Sciatic nerve (tissue), 2 donors: ENCODE measurements at regions not wholly inside any gene's neighbourhood (a gene's known extent, or its start where the extent isn't known, plus 50 kb on each side); places are given as distances from the start of the nearest gene placed in this dataset.
"Not testable (repeated sequence)": the region's sequence is repeated elsewhere in the genome, so short reads cannot be mapped to it uniquely, and the experiment has no call there.

Source experiments
- ATAC-seq: fragments of 200-7000 bp; cut with Tn5 transposase; one replicate; pipeline ENCODE4 v1.9.1; 2020; ENCODE audit warnings: mild to moderate bottlenecking, moderate library complexity
- DNase-seq: peaks from one replicate; pipeline ENCODE4 v3.0.0-alpha.2; 2020; ENCODE audit warnings: low spot score
- intact Hi-C: fragments of 100-400 bp; cut with DNase I; formaldehyde crosslinking; loops from one replicate; pipeline ENCODE4 v1.14.2; 2022
- donor health status: DM: no; HTN: no; CAD: no.
- donor health status: DM: no; HTN: no; CAD: no.

DNA sequence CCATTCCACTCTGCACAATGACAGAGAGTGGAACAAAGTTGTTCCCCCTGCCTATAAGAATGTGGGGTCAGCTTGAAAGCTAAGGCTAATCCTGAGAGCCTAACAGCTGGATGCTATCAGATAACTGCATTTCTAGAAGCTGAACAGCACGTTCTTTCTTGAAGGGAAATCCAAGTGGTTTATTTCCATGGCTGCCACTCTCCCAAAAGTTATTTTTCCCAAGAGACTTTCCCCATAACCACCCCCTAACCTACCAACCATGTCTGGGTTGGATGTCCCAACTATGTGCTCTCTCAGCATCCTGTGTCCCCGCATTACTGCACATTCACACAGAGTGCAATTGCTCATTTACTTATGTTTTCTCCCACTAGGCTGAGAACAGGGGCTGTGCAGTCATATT lies 140.7 kb upstream of the ANKRD1 start:
- intact Hi-C loops, result no loop called here
- no peak for ATAC-seq

DNA sequence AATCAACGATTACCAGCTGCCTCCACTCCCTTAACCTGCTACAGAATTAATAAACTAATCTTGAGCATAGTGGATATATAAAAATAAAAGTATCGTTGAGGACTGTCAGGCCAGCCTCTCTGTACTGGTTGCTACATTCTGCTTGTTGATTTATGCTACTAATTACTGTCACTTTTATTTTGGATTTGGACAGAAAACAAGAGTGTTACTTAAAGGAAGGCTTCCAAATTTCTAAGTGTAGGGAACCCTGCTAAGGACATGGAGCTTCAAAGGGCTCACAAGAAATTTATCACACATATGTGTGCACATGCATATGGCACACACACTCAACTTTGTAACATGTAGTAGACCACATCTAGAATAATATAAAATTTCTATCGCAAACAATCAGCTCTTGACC lies 141.2 kb upstream of the ANKRD1 start:
- no peak for DNase-seq
- no peak for ATAC-seq
- intact Hi-C loops, result no loop called here

More for the DNA sequence above, 140.7 kb upstream of the ANKRD1 start:
- DNase-seq, result no peak

DNA sequence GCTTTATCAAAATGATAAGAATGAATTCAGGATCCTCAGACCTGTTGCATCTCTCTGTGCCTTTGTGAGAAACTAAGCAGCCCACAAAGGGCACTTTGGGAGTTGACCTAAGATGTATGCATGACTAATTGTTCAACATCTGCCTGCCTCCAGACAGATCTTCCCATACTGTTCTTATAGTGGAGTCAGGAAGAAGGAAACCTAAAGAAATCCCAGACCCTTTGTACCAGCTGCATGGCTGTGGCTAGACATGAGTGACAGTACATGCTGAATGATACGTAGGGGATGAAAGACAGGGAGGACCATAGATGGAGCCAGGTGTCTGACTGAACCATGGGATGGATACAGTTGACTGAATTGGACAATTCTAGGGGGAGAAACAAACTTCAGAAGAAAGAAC lies 148.7 kb upstream of the PCGF5 start:
- intact Hi-C loops, result no loop called here
- ATAC-seq, result no peak

DNA sequence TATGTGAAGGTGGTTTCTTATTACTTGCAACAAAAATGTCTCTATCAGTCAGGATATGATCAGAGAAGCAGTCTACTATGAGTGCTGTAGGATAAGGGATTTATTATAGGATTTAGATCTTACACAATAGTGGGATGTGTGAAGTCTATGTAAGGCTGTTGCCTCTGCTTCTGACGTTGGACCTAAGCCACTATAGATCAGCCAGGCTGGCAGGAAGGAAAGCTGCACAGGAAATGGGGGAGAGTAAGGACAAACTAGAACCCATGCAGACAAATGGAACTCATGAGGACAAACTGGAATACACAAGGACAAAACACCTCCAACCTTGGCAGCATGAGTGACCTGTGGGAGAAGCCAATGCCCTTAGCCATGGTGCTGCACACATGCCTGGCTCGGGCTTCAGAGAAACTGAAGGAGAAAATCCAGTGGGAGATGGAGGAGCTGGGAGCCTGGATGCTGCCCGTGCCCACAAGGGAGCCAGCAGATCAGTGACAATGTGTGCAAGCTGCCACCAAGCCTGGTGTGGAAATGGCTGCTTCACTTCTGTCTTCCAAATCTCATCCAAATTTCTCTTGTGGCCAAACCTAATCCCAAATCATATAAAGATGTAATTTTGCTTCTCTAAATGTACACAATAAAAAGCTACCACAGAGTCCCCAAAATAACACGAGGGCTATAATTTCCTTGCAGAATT lies 147.0 kb upstream of the PCGF5 start:
- intact Hi-C loops, result no loop called here
- no peak for DNase-seq
- no peak for ATAC-seq

More for the DNA sequence above, 148.7 kb upstream of the PCGF5 start:
- DNase-seq, result no peak

DNA sequence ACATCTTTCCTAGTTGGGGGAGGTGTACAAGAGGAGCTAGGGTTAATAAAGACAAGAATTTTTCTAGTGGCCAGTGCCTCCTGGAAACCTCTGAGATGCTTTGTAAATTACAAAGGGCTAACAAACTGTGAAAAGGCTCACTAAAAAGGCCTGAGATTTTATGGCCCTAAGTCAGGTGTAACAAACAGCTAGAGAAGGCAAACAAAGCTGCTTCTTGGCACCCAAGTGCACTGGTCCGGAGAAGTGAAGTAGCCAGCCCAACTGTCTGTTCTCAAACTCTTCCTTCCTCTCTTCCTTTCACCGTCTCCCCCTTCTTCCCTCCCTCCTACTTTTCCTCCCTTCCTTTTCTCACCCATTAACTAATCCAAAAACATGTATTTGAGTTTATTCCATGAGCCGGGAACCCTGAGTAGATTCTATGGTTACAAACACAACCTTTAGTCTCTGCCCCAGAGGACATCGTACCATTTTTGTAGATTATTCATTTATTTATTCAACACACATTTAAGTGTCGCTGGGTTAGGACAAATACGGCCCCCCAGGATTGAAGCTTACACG lies 143.4 kb upstream of the PCGF5 start:
- intact Hi-C loops, result no loop called here
- no peak for DNase-seq
- ATAC-seq, result no peak

DNA sequence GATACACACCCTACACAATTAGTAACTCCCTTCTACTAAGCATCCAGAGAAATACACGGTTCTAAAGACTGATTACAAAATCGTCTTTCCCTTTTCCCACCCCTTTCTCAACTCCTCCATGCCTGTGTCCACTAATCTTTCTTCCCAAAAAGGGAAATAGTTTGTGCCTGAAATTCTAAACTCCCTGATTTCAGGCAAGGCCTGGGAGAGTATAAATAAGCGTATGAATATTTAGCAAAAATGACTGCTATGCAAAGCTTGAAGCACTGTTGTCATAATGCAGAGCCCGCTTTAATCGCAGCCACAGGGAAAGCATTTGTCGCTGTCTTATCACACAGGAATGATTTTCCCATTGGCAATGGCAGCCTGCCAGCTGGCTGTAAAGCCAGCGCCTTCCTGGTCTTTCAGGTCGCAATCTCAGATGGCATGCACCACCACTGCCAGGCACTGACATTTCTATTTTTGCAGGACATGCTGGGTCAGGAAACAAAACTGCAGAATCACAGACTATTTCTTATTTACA lies 142.9 kb upstream of the PCGF5 start:
- intact Hi-C loops, result no loop called here
- peak; percentile 62 for DNase-seq
- peak; percentile 38 for ATAC-seq

DNA sequence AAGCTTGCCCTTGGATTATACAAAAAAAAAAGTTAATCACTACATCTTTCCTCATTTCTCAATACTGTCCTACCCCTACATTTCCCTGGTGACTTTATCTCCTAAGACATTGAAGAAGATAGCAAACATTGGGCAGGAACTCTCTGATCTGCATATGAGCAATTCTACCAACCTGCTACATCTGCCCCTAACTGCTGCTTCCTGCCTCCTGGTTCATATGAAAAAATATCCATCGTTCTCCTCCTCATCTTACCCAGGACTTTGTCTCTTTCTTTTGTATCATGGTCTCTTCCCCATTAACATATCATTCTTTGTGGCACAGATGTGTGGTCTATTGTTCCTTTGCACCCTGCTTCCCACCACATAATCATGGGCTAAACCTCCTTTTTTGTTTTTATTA lies 139.7 kb upstream of the PCGF5 start:
- intact Hi-C loops, result no loop called here
- DNase-seq (no peak), ATAC-seq (no peak)

DNA sequence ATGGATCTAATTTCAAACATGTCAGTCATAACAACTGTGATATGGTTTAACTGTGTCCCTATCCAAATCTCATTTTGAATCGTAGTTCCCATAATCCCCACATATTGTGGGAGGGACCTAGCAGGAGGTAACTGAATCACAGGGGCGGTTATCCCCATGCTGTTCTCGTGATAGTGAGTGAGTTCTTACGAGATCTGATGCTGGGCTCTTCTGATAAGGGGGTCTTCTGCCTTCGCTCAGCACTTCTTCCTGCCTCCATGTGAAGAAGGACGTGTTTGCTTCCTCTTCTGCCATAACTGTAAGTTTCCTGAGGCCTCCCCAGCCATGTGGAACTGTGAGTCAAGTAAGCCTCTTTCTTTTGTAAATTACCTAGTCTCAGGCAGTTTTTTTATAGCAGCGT lies 138.0 kb upstream of the PCGF5 start:
- no peak for DNase-seq

DNA sequence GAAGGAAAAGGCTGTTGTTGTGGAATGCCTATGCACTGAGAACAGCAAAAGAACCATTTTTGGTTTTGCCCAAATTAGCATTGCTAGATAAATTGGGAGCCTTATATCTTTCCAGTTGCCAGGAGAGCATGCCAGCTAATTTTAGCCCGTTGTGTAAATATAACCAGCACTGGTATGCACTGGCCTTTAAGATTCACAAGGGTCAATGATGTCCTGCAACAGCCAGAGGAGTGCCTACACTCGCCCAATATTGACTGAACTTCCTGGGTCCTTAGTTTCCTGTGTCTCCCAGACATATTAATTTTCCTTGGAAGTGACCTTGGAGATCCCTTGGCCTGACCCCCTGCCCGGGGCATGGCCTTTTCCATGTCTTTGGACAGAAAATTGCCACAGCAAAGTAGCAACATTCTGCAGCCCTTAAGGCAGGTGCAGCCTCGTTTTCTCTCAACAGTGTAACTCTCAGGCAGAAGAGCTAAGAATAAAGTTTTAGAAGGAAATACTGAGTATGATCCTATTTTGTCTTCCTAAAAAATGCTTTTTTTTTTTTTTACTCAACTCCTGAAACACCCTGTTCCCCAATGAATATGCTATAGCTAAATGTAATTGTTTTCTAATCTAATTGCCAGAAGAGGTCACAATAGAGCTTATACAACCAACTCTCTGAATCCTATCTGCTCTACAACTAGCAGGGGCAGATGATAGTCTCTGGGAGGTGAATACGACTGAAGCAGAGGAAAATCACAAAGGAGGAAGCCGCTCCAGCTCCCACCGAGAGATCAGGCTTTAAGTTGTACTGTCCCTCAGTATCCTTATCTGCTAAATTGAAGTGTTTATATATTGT lies 131.9 kb upstream of the PCGF5 start:
- intact Hi-C loops, result no loop called here
- ATAC-seq, result no peak
- DNase-seq, result no peak

More for the DNA sequence above, 138.0 kb upstream of the PCGF5 start:
- no peak for ATAC-seq
- intact Hi-C loops, result no loop called here

DNA sequence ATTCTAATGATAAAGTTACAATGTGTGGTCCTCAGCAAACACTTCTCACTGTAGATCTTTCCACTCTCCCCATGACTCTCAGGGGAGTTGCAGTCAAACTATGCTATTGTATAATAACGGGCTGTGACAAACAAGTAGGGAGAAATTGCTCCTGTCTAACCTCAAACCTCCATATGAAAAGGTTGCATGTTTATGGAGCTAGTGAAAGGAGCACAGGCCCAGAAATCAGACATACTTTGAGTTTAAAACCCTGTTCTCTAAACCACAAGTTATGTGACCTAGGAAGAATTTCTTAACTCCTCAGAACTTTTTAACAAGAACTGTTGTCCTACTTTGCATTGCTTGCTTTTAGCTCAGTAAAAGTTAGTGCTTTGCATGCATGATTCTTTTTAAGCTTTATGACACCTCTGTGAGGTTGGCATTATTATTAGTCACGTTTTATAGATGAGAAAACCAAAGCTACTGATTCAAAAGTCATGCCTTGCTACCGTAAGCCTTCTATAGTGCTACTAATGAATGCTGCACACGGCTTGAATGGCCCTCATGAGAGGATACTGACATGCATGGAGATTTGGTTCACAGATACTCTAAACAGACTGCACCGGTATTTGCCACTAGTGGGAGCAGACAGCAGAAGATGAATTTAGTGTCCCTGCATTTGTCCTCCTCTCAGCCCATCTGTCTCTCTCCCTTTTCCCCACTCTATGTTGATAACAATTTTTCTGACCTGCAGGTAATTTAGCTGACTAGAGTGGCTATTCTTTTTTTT lies 129.5 kb upstream of the PCGF5 start:
- intact Hi-C loops, result no loop called here
- DNase-seq (no peak), ATAC-seq (no peak)

DNA sequence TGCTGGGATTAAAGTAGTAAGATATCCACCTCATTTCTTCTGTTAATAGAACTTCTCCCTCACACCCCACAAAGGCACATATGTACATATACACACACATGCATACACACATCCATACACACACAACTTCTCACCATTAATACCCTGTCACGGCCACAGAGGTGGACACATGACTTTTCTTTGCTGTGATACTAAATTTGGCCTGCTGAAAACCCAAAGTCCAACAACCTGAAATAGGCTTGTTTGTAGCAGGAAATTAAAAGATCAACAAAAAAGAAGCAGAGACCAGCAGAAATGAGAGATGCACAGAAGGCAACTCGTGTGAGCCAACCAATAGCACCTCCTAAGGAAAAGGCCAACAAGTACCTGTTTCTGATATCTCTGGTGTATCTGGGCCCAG lies 128.7 kb upstream of the PCGF5 start:
- DNase-seq, result no peak
- intact Hi-C loops, result no loop called here
- ATAC-seq, result no peak

DNA sequence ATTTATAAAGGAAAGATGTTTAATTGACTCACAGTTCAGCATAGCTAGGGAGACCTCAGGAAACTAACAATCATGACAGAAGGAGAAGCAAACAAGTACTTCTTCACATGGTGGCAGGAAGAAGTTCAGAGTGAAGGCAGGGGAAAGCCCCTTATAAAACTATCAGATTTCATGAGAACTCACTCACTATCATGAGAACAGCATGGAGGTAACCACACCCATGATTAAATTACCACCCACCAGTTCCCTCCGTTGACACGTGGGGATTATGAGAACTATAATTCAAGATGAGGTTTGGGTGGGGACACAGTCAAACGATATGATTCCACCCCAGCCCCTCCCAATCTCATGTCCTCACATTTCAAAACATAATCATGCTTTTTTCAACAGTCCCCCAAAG lies 124.2 kb upstream of the PCGF5 start:
- intact Hi-C loops, result no loop called here
- ATAC-seq (no peak), DNase-seq (no peak)

DNA sequence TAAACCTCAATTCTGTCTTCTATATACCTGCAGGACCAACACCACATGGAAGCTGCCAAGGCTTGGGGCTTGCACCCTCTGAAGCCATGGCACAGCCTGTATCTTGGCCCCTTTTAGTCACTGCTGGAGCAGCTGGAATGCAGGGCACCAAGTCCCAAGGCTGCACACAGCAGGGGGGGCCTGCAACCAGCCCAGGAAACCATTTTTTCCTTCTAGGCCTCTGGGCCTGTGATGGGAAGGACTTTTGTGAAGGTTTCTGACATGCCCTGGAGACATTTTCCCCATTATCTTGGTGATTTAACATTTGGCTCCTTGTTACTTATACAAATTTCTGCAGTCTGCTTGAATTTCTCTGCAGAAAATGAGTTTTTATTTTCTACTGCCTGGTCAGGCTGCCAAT lies 123.2 kb upstream of the PCGF5 start:
- DNase-seq (no peak), ATAC-seq (no peak)
- intact Hi-C loops, result no loop called here

DNA sequence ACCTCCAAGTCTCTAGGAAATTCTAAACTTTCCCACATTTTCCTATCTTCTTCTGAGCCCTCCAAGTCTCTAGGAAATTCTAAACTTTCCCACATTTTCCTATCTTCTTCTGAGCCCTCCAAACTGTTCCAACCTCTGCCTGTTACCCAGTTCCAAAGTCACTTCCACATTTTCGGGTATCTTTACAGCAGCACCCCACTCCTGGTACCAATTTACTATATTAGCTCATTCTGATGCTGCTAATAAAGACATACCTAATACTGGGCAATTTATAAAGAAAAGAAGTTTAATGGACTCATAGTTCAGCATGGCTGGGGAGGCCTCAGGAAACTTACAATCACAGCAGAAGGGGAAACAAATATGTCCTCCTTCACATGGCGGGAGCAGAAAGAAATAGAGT lies 122.4 kb upstream of the PCGF5 start:
- DNase-seq, ATAC-seq, intact Hi-C loops: not testable (repeated sequence)

DNA sequence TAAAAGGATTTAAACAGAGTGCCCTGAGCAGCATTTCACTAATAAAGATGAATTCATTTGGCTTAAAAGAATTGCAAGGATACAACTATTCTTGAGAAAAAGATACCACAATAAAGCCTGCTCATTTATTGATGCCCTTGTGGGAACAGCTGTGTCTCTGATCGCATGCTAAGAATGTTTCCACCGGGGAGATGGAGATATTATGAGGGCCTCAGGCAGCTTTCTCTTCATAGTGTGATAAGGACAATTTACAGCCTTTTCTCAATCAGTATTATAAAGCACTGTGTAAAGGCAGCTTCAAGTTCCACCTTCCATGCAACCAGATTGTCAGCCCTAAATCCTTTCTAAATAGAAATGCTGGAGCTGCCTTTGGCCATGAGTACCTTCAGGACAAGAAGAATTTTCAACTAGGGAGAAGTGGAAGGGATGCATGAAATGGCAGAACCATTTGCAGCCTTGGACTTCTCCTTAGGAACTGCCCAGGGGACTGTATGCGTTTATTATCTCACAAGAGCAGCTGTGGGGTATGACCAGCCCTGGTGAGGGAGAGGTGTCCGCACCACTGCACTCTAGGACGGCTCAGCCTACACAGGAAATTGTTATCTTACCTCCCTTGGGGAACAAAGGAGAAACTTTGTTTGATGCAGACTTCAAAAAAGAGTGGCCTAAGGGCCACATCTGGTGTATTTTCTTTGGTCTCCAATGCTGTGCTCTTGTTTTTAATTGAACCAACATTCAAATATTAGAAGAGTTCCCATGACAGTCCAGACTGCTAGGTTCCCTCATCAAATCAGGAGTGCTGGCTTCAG lies 116.9 kb upstream of the PCGF5 start:
- intact Hi-C loops, result no loop called here
- ATAC-seq (peak; percentile 15), DNase-seq (no peak)

DNA sequence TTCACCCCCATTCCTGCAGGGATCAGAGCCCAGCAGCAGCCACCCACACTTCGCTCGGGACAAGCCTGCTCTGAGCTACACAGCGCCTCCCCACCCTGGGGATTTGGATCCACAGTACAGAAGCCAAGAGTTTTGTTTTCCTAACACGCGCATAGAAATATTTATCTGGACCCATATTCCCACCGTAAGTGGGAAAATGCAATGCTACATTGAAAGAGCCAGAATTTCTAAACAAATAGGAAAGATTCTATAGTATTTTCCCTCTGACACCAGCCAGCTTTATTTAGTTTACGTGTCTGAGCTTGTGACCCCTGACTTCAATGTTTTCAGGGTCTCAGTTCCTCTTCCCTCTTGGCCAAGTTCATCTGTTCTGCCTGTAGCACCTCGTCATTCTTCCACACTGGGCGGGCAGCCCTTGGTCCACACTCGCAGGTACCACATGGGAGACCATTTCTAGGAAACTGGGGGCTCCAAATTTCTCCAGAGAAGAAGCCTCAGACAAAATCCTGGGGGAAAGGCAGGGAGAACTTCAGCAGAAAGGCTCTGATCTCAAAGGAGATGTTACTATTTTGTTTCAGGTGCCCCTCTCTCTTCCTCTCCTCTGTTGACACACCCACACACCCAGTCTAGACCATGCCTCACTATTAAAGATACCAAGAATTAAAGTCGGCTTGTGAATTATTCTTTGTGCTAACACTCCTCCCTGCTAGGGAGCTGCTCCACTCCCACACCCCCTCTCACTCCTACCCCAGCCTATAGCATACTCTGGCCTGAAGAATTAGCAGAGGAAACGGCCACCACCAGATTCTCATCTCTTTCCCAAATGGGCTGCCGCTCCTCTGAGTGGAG lies 116.0 kb upstream of the PCGF5 start:
- DNase-seq, result no peak
- intact Hi-C loops, result no loop called here
- peak; percentile 72 for ATAC-seq

DNA sequence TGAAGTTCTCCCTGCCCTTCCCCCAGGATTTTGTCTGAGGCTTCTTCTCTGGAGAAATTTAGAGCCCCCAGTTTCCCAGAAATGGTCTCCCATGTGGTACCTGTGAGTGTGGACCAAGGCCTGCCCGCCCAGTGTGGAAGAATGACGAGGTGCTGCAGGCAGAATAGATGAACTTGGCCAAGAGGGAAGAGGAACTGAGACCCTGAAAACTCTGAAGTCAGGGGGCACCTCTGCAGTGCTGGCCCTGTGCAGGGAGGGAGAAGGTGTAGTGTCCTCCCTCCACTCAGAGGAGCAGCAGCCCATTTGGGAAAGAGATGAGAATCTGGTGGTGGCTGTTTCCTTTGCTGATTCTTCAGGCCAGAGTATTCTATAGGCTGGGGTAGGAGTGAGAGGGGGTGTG lies 115.2 kb upstream of the PCGF5 start:
- DNase-seq (no peak), ATAC-seq (no peak)
- intact Hi-C loops, result no loop called here

DNA sequence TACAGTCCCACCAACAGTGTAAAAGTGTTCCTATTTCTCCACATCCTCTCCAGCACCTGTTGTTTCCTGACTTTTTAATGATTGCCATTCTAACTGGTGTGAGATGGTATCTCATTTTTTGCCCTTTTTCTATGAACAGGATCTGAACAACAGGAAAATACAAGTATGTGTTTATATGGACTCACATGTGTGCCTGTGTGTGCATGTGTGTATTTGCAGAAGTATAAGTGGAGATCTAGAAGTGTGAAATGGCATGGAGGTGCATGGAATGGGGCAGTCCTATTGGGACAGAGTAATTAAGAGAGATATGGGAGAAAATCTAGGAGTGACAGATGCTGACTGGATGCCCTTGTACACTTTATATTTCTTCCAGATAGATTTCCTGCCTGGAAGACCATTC lies 111.6 kb upstream of the PCGF5 start:
- ATAC-seq, result no peak
- DNase-seq, result no peak
- intact Hi-C loops, result no loop called here
